HG02840 (cell line): ENCODE measurements at regions not wholly inside any gene's neighbourhood (a gene's known extent, or its start where the extent isn't known, plus 50 kb on each side); places are given as distances from the start of the nearest gene placed in this dataset.

ENCODE experiments used
- ATAC-seq: cut with Tn5 transposase; IDR thresholded peaks from one replicate; pipeline ENCODE4 v1.9.1; 2021; ENCODE audit warnings: mild to moderate bottlenecking, moderate library complexity, moderate number of reproducible peaks; ENCODE audit not compliant: unreplicated experiment, low FRiP score

DNA sequence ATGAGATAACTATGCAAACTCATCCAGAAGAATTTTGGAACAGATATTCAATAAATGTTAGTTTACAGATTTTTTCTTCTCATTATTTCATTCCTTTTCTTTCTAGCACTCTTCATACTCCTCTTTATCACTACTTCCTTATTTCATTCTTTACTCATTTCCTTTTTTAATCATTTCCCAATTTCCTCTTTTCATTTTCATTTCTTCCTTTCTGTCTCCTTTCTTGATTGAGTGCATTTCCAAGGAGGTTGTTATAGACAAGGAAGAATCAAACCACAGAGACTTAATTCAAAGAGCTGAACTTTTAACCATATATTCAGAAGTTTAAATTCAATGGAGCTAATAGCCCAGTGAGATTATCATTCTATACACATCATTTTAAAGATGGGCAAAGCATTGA, 600.7 kb downstream of the ARAP2 start:
- no peak for ATAC-seq

DNA sequence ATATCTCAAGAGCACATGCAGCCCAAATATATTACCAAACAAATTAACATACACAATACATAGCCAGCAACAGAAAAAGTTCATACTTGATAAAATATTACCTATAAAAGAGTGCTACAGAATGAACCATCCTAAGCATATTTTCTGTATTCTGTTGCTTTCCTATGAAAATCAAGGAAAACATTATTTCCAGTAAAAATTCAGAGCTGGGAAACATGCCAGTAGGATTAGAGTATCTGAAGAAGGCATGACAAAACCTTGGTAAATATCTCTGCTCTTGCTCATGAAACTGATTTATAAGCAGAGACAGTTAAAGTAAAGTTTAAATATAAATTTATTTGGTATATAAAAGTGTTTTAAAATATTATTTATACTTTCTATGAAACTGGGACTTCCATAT, 599.7 kb downstream of the ARAP2 start:
- no peak for ATAC-seq

DNA sequence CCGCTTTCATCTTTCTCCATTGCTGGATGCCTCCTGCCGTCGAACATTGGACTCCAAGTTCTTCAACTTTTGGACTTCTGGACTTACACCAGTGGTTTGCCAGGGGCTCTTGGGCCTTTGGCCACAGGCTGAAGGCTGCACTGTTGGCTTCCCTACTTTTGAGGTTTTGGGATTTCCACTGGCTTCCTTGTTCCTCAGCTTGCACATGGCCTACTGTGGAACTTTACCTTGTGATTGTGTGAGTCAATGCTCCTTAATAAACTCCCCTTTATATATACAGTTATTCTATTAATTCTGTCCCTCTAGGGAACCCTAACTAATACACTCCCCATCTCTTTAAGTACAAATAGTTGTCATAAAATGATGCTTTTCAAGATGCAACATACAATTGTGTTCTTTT, 595.3 kb downstream of the ARAP2 start:
- ATAC-seq = no peak

DNA sequence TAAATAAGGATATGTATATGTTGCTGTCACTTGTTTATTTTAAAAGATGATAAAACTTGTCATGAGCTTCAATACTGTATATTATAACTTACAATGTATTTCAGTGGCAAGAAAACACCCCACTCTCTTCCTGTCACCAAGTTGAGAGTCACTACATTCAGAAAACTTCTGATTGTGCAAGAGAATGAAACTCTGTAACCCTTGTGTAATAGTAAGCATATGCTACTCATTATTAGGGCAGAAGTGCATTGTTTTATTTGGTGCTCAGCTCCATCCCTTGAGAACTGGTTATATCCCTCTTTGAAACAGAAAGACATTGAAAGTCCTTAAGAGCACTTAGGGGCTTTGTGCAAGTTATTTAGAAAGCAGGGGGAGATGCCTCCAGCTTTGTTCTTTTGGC, 594.5 kb downstream of the ARAP2 start:
- ATAC-seq = no peak

DNA sequence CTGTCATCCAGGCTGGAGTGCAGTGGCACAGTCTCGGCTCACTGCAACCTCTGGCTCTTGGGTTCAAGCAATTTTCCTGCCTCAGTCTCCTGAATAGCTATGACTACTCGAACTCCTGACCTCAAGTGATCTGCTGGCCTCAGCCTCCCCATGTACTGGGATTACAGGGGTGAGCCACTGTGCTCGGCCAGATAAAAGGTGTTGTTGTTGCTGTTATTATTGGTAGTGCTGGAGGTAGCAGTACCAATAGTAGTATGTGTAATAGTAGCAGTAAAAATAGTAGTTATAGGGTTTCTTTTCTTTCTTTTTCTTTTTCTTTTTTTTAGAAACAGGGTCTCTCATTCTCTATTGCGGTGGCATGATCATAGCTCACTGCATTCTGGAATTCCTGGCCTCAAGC, 592.1 kb downstream of the ARAP2 start:
- ATAC-seq = no peak

DNA sequence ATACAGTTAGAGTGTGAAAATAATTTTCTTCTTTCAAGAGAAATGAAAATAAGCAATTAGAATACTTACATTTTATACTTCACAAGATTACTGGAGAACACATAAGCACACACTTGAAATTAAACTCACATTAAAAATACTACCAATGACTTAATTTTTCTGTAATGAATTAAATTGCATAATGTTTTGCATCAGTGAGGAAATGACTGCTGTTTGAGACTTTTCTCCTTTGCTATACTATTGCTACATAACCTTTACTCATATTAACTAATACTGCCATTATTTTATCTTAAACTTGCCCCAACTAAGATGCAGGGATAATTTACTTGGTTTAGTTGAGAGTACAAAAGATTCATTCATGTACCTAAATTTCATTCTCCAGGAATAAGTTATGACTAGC, 590.9 kb downstream of the ARAP2 start:
- ATAC-seq = no peak

DNA sequence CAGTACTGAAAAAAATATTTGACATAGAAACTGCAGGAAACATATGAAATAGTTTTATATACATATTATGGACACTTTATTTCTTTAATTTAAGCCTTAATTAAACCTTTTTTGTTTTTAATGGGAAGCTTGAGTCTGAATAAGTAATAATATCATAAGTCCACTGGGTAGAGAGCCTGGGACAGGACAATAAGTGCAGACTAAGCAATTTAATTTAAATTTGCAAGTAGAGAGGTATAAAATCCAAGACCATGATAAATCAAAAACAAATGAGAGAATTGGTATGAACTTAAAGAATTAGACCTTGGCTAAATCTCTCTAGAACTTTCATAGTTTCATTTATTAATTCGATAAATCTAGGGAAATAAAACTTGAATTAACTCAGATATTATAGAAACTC, 571.2 kb downstream of the ARAP2 start:
- no peak for ATAC-seq

DNA sequence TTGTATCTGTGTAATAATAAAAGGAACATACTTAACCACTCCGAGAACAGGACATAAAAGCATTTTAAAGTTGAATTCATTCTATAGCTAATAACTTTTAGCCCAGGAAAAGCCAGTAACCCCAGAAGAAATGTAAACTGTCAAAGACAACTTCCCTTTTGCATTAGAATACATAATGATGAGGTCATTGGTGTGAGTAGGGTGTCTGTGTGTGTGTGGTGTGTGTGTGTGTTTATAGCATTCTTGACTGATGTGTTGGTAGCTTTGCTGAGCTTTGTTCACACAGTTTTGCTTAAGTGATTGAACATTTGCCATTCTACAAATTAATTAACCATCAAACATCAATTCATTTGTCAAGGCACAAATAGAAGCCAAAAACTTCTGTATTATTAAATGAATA, 559.6 kb downstream of the ARAP2 start:
- ATAC-seq = no peak

DNA sequence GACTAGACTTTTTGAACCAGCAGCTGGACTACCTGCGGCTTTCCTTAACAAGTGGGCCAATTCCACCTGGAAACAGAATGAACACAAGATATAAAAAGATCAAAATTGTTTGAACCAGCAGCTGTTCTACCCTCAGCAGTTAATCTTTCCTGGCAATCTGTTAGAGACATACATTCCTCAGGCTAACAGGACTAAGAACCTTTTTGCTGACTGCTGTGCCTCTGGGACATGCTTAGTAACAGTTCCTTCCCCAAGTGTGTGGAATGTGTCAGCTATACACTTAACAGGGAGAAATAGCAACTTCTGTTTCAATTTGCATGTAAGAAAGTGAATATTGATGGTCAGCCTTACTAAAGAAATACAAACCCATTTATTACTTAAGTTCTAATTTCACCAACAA, 554.4 kb downstream of the ARAP2 start:
- no peak for ATAC-seq

DNA sequence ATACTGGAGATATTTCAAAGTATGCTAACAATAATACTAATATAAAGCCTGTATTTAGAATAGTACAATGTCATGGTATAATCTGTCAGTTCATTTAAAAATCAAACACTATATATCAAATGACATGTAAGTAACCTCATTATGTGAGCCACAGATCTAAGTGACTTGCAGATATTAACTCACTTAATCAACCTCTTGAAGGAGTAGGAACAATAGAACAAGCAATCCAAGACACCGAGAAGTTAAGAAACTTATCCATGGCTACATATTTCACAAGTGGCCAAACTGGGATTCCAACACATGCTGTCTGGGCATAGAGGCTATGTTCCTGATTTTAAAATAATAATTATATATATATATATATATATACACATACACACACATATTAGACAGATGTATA, 554.0 kb downstream of the ARAP2 start:
- no peak for ATAC-seq

DNA sequence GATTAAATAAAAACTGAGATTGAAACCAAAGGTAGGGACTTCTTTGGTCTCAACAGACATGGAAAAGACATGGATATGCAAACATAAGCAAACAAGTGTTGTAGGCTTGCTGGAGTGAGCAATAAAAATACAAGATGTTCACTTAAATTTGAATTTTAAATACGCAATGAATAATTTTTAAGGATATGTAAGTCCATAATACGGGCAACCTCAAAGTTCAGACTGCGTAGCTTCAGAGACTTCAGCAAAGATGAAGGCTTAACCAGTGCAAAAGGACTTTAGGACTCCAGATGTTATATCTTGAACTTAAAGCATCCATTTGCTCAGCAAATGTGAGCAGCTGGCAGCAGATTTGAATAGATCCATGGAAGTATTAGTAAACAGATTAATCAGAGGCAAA, 549.3 kb downstream of the ARAP2 start:
- no peak for ATAC-seq

DNA sequence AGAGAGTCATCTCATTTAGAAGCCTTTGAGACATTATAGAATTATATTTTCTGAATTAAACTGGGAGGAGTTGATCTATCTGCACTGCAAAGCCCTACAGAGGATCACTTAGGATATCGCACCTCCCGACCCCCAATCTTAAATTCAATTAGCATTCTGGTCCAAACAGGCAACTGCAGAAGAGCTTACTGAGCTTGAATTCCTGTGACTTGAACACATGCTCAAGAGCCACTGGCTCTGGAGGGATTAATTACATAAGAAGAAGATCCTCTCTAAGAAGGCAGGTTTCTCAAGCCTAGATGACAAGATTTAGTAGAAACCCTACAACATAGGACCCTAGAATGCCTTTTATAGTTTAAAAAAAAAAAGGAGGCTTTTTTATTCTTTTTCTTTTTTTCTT, 548.9 kb downstream of the ARAP2 start:
- ATAC-seq = no peak

DNA sequence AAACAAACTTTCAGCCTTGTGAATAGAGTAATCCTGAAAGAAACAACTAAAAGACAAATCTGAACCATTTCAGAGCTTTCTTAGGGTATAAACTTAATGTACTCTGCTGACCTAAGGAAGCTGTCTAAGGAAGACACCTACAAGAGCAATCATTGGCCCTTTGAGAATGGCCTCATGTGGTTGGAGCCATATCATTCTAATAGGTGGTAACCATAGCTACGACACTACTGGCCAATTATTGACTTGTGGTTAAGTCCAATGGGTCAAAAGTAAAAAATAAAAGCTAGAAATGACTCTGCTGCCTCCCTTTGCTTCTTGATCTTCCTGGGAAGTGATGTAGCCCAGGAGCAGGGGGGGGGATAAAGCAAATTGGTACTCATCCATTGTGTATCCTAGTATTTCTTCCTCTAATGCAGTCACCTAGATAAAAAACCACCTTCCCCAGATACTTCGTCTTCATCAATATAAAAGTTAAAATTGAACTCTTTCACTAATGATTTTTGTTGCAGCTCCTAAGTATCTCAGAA, 547.0 kb downstream of the ARAP2 start:
- peak; percentile 63 for ATAC-seq

DNA sequence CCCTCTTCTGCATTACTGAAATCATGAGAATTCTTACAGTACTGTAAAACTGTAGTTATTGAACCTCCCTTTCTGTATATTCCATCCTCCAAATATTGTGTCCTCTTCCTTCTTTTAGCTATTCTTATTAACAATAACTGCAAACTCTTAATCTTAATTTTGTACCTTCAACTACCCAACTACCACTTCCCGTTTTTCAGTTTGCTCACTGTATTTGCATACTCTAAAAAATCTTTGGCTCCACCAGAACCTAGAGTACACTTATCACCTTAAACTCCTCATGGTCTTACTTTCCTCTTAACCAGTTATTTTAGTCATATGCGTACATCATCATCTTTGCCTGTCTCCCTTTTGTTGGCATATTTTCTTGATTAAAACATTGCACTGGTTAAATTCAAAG, 543.7 kb downstream of the ARAP2 start:
- no peak for ATAC-seq

DNA sequence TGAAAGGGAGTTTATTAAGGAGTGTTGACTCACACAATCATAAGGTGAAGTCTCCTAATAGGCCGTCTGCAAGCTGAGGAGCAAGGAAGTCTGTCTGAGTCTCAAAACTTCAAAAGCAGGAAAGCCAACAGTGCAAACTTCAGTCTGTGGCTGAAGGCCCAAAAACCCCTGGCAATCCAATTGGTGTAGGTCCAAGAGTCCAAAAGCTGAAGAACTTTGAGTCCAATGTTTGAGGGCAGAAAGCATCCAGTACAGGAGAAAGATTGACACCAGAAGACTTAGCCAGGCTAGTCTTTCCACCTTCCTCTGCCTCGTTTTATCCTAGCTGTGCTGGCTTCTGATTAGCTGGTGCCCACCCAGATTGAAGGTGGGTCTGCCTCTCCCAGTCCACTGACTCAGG, 535.2 kb downstream of the ARAP2 start:
- ATAC-seq = no peak

DNA sequence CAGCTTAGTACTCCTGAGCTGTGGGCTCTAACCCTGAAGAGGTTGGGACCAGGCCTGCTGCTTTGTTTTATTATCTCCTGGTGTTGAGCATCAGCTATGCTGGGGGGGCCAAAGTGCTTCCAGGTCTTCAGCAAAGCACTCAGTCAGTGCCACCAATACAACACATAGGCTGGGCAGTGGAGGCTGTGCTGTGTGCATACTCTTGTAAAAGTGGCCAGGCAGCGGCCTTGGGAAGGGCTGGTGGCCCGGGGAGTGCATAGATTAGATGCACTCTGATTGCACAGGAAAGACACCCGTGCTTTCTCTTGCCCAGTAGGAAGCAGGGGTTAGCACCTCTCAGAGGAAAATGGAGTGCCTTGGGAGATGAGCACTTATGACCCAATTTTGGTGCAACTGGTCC, 534.0 kb downstream of the ARAP2 start:
- ATAC-seq = no peak

DNA sequence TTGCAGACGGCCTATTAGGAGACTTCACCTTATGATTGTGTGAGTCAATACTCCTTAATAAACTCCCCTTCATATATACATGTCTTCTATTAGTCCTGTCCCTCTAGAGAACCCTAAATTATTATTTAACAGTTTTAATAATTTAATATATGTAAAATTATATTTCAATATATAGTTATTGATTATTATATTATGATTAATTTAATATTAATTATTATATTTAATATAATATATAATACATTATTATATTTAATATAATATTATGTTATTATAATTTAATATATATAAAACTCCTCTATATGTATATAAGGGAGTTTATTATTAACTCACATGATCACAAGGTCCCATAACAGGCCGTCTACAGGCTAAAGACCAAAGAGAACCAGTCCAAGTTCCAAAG, 533.2 kb downstream of the ARAP2 start:
- no peak for ATAC-seq

DNA sequence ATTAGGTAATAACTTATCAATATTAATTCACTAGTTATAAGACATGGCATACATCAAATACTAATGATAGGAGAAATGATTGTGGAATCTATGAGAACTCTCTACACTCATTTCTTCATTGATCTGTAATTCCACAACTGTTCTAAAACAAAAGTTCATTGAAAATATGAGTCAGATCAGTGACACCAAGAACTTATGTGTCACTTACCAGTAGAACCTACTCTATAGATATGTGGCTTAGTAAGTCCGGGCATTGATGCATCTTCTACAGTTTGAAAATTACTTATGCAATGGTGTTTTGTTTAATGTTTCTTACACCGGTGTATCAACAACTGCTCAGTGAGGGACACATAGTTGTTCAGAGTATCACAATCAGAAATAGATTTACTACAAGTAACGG, 520.3 kb downstream of the ARAP2 start:
- no peak for ATAC-seq

DNA sequence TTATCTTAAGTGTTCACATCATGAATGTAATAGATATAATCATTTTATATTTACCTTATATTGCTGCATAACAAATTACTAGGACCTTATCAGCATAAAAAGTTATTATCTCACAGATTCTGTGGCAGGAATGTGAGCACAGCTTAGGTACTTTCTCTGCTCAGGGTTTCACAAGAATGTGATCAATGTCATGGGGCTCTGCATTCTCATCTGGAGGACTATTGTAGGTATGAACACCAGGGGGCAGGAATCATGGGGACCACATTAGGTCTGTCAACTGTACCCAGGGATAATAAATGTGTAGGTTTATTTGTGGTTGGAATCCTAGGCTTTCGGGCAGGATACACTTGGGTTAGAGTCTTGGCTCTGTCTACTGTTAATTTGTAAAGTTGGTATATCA, 519.2 kb downstream of the ARAP2 start:
- ATAC-seq = no peak

DNA sequence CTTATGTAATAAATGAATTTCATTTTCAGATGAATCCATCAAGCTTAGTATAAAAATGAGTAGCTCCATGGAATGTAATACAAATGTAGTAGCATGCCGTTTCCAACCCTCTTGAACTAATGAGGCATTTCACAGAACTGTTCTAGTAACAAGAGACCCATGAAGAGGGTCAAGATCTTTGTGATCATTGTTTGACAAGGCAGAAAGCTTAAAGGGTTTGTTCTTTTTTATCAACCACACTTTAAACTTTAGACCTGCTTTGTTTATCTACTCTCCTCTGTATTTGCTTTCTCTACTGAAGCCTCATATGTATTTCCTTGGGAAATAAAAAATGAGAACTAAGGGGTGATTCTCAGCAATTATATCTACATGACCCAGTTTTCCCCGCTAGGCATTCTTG, 513.9 kb downstream of the ARAP2 start:
- no peak for ATAC-seq

DNA sequence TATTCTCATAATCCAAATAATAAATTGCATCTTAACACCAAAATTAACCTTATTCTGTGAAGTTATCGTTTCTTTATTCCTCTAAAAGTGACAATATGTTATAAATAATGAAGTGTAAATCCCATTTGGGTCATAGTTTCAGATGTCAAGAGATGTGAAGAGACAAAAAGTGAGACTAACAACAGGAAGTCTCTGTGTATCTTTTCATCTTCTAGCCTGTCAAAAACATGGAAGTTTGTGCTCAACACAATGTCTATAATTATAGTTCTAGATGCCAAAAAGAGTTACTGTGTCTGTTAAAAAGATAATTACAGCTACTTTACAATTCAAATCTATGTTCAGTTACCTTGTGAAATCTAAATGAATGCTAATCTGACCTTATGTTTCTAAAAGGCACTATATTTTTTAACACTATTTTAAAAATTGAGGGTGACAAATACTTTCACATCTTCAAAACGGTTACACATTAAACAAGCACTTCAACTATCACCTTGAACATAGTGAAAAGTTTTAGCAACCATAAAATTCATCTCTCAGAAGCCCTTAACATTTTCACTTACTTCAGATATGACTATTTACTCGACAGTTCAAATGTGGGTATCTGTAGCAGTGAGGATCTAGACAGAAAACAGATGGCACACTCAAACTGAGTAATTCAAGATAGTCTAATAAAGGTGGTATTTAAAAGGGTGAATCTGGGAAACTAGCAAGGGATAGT, 509.8 kb downstream of the ARAP2 start:
- peak; percentile 79 for ATAC-seq

DNA sequence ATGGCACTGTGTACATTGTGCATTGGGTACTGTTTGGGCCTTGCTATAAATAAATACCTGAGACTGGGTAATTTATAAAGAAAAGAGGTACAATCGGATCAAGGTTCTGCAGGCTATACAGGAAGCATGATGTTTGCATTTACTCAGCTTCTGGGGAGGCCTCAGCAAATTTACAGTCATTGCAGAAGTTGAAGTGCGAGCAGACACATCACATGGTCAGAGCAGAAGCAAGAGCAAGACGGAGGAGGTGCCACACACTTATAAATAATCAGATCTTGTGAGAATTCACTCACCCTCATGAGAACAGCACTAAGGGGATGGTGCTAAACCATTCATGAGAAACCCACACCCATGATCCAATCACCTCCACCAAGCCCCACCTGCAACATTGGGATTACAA, 505.0 kb downstream of the ARAP2 start:
- no peak for ATAC-seq

DNA sequence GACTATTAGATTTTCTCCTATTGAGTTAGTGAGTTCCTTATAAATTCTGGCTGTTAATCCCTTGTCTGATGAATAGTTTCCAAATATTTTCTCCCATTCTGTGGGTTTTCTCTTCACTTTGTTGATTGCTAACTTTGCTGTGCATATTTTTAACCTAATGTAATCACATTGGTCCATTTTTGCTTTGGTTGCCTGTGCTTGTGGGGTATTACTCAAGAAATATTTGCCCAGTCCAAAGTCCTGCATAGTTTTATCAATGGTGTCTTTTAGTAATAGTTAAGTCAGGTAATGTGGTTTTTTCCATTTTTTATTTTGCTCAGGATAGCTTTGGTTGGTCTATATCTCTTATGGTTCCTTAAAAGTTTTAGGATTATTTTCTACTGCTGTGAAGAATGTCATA, 490.3 kb downstream of the ARAP2 start:
- ATAC-seq = no peak
